ENCODE measurements at regions not wholly inside any gene's neighbourhood (a gene's known extent, or its start where the extent isn't known, plus 50 kb on each side); places are given as distances from the start of the nearest gene placed in this dataset.

DNA sequence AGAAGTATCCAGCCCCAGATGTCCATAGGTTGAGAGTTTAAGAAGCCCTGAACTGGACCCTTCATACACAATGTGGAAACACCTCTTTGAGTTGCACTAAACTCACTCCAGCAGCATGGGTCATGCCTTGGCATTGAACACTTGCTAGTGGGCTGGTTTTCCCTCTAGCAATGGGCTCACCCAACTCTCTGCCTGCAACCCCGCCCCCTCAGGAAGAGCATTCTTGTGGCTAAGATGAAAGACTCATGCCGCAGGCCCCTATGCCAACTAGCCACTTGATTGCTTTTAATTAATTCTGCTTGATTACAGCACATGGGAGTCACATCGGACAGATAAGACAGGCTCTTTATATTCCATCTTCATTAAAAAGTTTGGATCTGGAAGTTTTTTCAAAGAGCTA is 136.5 kb upstream of the GJB5 start:
- DNase-seq, result no peak

DNA sequence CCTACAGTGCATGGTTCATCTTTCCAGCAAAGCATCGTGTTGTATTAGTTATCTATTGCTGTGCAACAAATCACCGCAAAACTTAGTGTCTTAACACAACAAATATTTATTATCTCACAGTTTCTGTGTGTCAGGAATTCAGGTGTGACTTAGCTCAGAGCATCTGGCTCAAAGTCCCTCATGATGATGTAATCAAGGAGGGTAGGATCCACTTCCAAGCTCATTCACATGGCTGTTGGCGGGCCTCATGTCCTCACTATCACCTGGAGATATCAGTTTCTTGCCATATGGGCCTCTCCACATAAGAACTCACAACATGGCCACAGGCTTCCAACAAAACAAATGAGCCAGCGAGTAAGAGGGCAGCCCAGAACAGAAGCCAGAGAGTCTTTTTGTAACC is 135.6 kb upstream of the GJB5 start:
- no peak for DNase-seq

DNA sequence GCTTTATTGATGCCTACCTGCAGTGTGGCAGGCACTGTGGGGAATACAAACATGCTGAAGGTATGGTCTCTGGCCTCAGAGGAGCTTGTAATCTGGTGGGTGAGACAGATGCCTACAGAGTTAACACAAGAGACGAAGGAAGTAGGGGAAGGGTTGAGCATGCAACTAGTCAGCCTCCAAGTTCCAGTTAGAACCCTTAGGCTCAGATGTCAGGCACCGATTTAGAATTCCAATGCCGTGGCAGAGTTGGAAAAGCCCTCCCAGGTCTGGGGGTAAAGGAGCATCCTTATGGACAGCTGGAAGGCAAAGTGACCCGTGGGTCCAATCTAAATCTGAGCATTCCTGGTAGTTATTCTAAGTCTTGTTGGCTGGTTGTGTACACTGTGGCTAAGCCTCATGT is 132.9 kb upstream of the GJB5 start:
- no peak for DNase-seq

DNA sequence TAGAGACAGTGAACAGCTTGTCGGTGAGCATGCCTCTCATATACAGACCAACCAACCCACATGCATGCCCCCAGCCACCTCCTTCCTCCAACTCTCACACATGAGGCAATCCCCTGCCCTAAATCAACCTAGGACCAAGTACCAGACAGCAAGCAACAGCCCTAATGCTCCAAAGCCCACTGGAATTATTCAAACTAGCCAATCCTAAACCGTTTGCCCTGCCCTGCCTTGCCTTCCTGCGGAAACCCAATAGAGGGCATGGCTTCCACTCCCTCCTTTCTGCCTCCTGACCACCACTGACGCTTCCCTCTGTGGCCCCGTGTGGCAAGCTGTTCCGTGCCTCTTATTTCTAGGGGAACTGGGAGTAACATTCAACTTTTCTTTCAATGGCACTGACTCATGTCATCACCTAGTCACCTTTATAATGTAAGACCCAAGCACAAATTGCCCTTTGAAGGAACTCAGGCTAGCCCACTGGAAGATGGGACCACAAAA is 129.3 kb upstream of the GJB5 start:
- no peak for DNase-seq

DNA sequence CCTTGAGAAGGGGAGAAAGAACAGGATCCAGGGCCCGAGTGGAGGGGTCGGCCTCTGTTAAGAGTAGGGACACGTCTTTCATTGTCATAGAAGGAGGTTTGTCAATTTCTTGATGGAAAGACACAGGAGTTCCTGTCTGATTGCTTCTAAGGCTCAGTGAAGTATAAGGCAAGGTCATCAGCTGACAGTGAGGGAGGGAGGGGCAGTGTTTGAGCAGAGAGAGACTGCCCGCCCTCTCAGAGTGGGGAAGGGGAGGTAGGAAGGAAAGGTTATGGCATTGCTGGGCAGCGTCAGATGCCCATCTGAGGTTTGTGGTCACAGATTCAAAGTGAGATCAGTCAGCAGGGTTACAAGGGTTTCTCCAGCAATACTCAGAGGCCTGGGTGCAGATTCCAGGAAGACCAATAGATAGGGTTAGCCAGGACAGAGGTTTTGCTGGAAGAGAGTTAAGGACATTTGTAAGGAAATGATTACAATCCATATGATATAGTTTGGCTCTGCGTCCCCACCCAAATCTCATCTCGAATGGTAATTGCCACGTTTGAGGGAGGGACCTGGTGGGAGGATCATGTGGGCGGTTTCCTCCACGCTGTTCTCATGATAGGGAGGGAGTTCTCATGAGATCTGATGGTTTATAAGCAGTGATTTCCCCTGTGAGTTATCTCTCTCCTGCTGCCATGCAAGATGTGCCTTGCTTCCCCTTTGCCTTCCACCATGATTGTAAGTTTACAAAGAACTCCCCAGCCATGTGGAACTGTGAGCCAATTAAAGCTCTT is 127.2 kb upstream of the GJB5 start:
- no peak for DNase-seq

DNA sequence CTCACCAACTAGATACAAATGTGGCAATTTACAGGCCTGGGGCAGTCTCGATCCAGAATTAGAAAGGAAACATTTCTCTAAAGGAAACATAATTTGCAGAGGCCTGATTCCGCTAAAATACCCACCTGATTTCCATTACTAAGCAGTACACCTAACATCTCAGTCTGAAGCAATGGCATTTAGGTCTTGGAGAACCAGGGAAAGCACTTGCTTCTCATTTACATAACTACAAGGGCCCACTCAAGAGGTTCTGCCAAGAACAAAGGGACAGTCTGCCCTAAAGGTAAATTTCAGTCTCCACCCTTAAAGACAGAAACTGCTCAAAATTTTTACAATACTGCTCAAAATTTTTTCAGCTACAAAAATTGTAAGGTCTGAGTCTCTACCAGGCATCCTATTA is 123.7 kb upstream of the GJB5 start:
- no peak for DNase-seq

DNA sequence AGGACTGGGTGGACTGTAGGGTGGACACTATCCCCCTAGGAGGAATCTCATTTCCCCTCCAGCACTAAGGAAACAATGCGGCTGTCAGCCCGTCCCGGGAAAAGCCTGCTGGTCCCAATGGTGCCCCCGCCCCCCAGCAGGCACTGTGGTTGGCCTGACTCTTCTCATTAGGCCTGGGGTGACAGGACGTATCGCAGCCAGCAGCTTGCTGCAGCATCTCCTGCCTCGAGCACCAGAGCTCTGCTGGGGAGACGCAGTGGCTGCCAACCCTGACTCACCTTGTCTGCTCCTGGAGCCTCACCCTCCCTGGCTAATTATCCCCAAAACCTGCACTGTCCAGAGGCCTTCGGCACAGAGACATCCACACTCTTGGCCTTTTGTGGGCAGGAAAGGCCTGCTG is 115.1 kb upstream of the GJB5 start:
- DNase-seq, result no peak

DNA sequence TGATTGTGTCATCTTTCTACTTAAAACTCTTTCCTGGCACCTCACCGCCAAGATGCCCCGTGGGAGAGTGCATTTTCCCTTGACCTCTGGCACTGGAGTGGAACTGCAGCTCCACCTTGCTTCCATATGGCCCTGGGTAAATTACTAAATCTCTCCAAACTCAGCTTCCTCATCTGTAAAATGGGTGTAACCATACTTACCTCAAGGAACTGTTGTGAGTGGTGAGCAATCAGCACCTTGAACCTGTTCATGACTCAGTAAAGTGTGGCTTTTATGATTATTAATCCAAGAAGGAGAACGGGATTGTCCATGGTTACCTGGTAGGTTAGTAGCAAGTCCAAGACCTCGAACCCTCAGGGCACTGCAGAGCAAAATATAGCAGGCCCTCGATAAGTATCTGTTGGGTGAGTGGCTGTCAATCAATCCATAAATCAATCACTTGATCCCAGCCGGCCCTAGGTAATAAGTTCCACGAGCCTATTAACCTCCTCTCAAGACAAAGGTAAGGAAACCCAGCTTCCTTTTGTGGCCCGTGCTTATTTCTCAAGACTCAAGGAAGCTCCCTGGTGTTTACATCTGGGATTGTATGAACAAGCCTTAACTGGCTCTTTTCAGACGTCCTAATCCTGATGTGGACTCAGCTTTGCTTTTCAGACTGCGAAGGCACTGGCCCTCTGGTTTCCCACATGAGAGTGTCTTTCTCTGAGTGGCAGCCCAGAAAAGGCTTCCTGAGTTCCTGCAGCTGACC is 114.0 kb upstream of the GJB5 start:
- no peak for DNase-seq

DNA sequence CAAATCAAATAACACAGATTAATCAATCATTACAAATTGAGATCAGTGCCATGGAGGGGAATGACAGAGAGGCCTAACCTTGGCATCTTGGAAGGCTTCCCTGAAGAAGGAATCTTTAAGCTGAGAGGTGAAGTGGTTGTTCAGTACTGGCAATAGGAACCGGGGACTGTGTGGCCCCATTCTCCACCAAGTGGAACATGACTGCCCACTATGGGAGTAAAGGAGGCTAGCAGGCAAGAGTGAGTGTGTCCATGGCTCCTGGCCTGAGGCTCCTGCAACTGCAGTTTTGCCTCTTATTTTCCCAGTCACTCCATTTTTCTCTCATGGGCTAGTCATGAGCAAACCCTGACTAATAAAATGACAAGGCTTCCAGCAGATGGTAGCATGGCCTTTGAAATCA is 112.2 kb upstream of the GJB5 start:
- no peak for DNase-seq

DNA sequence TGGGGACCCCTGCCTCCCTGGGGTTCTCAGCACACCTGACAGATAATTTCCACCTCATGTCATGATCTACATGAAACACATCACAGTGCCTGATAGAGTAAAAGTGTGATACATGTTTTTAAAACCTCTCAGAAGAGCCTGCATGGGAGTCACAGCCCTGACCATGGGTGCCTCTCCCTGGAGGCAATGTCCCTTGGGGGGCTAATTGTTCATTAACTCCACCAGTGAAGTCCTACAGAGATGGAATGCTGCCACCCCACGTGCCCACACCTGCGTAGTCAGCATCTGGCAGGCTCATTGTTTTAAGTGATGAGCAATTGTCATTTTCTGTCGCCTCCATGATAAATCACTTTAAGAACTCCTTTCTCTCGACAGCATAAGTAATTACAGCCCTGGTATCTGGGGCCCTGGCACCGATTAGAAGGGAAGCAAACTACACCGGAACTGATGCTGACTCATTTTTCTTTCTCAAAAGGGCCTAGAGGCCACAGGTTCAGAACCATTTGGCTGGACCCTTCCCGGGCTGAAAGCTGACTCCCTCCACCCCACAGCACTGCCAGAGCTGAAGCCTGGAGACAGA is 109.6 kb upstream of the GJB5 start:
- DNase-seq, result no peak

DNA sequence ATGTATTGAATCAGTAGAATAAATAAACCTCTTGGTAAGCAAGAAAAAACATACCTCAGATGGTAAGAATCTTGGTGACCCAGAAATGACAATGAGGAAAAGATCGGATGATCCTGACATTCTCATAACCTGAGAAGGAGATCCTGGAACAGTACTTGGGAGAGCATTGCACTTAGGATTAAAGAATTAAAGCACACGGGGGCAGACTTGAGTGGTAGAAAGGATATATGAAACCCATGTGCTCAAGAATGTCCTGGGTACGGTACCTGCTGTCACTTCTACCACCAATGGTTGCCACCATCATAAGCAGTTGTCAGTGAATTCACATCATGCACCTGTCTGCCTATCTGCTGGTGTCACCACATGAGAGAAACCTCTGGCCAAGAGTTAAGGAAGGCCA is 108.9 kb upstream of the GJB5 start:
- DNase-seq, result no peak

DNA sequence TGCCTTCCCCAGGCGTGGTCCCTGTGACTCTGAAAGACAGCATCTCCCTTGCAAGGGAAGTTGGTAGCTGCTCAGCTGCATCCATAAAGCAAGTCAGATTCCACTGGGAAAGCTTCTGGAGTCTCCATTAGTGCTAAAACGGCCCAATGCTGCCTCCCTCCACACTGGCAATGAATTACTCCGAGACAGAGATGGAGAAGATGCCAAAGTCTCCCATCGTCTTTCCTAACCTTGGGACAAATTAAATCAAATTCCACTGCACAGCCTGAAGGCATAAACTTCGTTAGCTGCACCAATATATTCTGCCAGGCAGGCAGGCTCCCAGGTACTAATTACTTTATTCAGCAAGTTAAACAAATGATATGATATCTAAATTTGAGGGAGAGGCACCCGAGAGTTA is 106.3 kb upstream of the GJB5 start:
- DNase-seq, result no peak

DNA sequence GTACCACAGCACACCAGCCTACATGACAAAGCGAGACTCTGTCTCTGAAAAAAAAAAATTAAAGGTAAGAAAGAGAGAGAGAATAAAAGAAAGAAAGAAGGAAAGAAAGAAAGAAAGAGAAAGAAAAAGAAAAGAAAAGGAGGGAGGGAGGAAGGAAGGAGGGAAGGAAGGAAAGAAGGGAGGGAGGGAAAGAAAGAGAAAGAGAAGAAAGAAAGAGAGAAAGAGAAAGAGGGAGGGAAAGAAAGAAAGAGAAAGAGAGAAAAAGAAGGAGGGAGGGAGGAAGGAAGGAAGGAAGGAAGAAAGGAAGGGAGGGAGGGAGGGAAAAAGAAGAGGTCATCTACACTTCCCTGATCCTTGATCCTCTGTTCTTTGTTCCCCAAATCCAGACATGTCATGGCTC is 104.8 kb upstream of the GJB5 start:
- DNase-seq, result no peak

DNA sequence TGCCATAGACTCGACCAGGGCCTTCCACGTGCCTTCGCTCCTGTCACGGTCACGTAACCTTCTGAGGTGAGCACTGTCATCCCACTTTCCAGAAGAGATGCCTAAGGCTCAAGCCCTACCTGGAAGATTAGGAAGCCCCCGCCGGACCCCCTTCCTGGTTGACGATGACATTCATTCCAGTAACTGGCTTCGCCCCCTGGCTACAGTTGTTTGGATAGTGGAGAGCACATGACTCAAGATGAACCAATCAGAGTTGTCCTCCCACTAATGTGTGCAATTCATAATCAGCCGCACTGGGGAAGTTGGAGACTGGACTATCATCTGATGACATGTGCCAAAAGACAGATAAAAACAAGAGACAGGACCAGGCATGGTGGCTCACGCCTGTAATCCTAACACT is 104.0 kb upstream of the GJB5 start:
- no peak for DNase-seq

DNA sequence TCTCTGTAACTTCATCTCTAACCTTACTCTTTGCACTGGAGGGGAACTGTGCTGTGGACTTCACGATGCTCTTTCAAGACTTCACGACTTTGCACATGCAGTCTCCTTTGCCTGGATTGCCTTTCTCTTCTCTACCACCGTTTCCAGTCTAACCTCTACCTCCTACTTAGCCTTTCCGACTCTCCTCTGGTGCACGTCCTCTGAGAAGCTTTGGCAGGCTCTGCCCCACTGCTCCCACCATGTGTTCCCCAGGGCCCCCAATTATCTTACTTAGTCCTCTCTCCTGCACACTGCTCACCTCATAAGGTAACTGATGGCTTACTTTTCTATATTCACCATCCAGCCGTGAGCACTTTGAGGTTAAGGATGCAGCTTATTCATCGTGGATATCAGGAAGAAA is 101.7 kb upstream of the GJB5 start:
- no peak for DNase-seq

DNA sequence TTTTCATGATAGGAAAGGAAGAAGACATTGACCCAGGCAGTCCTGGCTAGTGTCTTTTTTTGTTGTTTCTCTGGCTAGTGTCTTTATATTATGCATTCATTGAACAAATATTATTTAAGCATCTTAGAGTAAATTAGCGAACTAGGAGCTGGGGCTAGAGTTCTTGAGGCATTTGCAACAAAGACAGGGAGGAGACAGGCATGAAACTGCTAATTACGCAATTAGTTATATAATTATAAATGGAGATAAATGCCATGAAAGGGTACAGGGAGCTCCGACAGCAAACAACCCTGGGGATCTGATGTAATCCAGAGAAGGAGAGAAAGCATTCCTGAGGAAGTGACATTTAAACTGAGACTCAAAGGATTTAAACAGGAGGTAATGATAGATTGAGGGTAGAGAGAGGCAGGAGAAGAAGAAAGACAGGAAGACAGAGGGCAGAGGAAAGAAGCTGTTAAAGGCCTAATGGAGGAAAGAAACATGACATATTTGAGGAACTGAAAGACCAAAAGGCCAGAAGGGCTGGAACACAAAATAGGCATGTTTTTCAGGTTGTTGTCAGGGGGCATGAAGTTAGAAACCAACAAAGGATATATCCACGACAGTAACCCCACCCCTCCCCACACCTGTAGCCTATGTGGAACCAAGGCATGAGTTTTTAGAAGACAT is 99.5 kb upstream of the GJB5 start:
- DNase-seq, result no peak

DNA sequence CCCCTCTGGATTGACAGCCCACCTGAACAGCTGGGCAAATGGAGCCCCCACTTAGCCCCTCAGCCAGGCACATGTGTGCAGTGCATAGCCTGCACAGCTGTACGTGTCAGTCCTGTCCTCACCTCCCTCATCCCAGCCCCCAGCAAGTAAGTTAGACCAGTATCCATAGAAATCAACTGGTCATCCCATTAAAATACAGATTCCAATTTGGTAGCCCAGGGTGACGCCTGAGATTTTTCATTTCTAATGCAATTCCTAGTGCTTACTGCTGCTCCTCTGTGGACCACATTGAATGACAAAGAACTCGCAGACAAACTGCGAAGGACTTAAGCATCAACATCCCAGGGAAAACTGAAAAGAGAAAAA is 99.0 kb upstream of the GJB5 start:
- no peak for DNase-seq

DNA sequence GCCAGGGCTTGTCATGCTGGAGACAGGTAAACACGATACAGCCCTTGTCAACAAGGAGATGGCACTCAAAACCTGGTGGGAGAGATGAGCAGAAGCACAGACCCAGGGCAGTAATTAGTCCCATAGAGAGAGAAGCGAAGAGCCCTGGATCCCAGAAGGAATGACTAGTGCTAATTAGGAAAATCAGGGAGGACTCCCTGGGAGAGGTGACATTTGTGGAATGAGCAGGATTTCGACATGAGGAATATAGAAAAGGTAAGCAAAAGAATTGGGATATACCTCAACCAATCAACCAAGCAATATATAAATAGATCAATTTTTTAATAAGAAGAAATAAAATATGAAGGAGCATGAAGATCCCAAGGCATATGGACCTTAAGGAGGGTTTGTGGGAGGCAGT is 98.5 kb upstream of the GJB5 start:
- no peak for DNase-seq

DNA sequence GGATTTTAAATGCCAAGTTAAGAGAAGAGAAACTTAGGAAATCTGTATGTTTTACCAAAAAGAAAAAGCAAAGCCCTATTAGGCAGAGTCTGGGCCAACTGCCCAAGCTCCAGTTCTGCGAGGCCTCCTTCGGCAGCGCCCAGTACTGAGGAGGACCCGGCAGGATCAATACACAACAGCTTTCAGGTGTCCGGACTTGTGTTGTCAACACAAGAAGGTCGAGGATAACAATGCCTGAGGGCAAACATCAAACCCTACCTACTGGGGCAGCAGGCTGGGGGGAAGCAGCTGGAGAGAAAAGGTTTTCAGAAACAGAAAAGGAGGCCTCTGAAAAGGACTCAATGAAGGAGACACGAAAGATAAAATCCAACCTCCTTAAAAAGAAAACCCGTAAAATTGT is 98.1 kb upstream of the GJB5 start:
- DNase-seq, result no peak

DNA sequence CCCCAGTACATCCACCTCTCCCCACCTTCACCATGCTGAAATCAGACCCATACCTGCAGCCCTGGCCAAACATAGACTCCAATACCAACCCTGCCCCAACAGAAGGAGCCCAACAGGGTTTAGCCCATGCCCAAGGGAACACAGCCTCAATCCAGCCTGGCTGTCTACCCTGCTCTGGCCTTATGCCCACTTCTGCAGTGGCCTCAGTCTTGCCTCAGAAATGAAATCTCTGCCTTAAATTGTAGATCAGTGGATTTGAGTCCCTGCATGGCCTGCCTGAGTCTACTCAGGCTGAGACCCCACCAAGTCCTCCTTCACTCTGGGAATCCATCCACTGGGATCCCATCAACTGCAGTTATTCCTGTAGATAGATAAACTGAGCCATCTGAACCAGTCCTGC is 97.6 kb upstream of the GJB5 start:
- DNase-seq, result no peak

DNA sequence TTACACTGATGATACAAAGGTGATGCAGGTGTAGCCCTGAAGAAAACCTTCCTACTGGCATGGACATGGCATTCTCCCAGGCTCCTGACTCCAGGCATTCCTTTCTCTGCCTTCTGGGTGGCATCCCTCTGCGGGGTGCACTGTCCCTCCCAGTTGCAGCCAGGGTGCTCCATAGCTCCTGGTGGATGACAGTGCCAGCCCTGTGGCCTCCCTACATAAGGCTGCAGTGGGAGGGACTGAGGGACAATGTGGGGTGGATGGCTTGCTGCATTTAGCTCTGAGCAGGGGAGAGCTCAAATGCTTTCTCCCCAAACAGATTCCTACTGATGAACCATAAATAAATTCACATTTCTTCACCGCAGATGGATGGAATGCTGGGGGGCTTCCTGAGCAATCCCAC is 97.0 kb upstream of the GJB5 start:
- no peak for DNase-seq

DNA sequence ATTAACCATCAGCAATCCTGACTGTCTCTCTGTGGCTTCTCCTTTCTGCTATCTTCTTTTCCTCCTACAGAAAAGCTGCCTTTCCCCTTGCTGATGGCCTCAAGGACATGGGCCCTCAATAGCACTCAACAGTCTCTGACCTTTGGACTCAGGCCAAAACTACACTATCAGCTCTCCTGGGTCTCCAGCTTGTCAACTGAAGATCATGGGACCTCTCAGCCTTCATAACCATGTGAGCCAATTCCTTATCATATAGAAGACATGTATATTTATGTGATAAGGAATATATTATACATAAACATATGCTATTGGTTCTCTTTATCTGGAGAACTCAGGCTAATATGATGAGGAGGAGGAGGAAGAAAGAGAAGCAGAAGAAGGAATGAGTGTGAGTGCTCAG is 91.8 kb upstream of the GJB5 start:
- DNase-seq, result no peak

DNA sequence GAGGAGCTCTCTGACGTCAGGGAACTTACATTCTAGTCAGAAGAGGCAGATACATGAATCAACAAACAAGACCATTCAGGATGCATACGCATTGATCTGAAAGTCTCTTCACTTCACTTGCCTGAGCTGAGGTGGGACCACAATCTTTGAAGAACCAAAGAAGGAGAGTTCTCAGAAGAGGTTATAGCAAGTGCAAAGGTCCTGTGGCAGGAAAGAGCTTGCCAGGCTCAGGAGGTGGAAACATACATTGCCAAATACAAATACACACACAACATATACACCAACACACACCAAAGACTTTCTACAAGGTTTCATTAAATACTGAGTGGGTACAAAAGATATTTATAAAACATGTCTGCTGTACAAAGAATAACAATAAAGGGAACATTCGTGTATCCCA is 86.8 kb upstream of the GJB5 start:
- no peak for DNase-seq

DNA sequence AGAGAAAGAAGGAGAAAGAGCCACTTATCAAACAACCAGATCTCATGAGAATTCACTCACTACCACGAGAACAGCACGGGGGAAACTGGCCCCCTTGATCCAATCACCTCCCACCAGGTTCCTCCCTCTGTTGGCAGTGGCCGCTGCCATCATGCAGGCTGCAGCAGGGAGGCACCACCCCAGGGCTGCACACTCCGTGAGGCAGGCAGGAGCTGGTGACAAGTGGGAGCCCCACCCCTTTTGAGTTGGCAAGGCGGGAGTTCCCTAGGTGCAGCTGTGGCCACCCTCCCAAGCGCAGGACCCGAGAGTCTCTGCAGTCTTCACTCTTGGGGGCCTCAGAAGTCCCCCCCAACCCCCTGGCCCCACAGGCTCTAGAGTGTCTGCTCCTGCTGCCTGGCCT is 83.9 kb upstream of the GJB5 start:
- no peak for DNase-seq

All from activated CD4-positive, alpha-beta T cell treated with anti-CD3 and anti-CD28 coated beads, Interleukin-2, amount 50 U/mL, for 4 hours (primary cell).